A673 (cell line): ENCODE measurements at regions not wholly inside any gene's neighbourhood (a gene's known extent, or its start where the extent isn't known, plus 50 kb on each side); places are given as distances from the start of the nearest gene placed in this dataset.
A peak's percentile ranks its signal among the peaks of the same experiment; 100 is the strongest.

ENCODE experiments used
- BruUV-seq: library from RNA; stranded (reverse); fragments of 400-500 nt; replicated peaks from 2 replicates; lab custom pipeline; 2021; lab: Mats Ljungman, UMichigan
- CTCF ChIA-PET: fragments of 300-600 bp; sonication (Branson Sonifier 250); formaldehyde crosslinking; loops from one replicate; lab custom pipeline; 2022; ENCODE audit warnings: antibody characterized with exemption; lab: Charles Lee
- POLR2A ChIA-PET: fragments of 300-600 bp; sonication (Branson Sonifier 250); formaldehyde crosslinking; loops from one replicate; lab custom pipeline; 2022; ENCODE audit warnings: antibody characterized with exemption; ENCODE audit not compliant: low non-redundant PET; lab: Charles Lee
- DNase-seq: peaks from one replicate; pipeline ENCODE4 v3.0.0-alpha.2; 2015; ENCODE audit warnings: low spot score
- H3K27ac ChIP-seq: fragments of 200-600 bp; sonication (generic); 2 replicates; pipeline ENCODE4 v1.5.1; 2016; ENCODE audit warnings: mixed run types, low read depth, mild to moderate bottlenecking, mixed read lengths, antibody characterized with exemption, low read length; ENCODE audit not compliant: poor library complexity, severe bottlenecking
- H3K27me3 ChIP-seq: fragments of 200-600 bp; sonication (generic); replicated peaks from 2 replicates; pipeline ENCODE4 v1.6.1; 2017; ENCODE audit warnings: mixed run types, low read depth, mild to moderate bottlenecking, mixed read lengths, antibody characterized with exemption, low read length; ENCODE audit not compliant: insufficient read depth, poor library complexity
- H3K36me3 ChIP-seq: fragments of 200-600 bp; sonication (generic); 2 replicates; pipeline ENCODE4 v1.6.1; 2016; ENCODE audit warnings: mixed run types, mild to moderate bottlenecking, mixed read lengths, antibody characterized with exemption, low read length; ENCODE audit not compliant: insufficient read depth, poor library complexity, severe bottlenecking
- H3K4me1 ChIP-seq: fragments of 200-600 bp; sonication (generic); 2 replicates; pipeline ENCODE4 v1.6.1; 2017; ENCODE audit warnings: mixed run types, mild to moderate bottlenecking, mixed read lengths, antibody characterized with exemption, low read length; ENCODE audit not compliant: insufficient read depth, poor library complexity, severe bottlenecking
- H3K4me3 ChIP-seq: fragments of 200-600 bp; sonication (generic); 2 replicates; pipeline ENCODE4 v1.5.1; 2016; ENCODE audit warnings: low read depth, mixed run types, mild to moderate bottlenecking, mixed read lengths, low read length; ENCODE audit not compliant: poor library complexity, severe bottlenecking
- H3K9me3 ChIP-seq: fragments of 200-600 bp; sonication (generic); 2 replicates; pipeline ENCODE4 v1.6.1; 2016; ENCODE audit warnings: mixed run types, low read depth, mild to moderate bottlenecking, mixed read lengths, antibody characterized with exemption, low read length; ENCODE audit not compliant: poor library complexity, severe bottlenecking
- CTCF ChIP-seq: fragments of 300-800, 200-600 bp; sonication (generic); conservative IDR thresholded peaks from 2 replicates; pipeline ENCODE4 v1.5.1; 2017; ENCODE audit warnings: low read depth, mild to moderate bottlenecking, antibody characterized with exemption, low read length, moderate library complexity, mixed read lengths
- EZH2 ChIP-seq: fragments of 200-600 bp; sonication (generic); IDR thresholded peaks from 2 replicates; pipeline ENCODE4 v1.6.1; 2017; ENCODE audit warnings: borderline replicate concordance, low read depth, mild to moderate bottlenecking, mixed read lengths, antibody characterized with exemption, low read length; ENCODE audit not compliant: poor library complexity, severe bottlenecking
- intact Hi-C: fragments of 100-400 bp; cut with micrococcal nuclease; formaldehyde crosslinking; loops from one replicate; pipeline ENCODE4 v1.10.0; 2022; ENCODE audit not compliant: unreplicated experiment

GRCh38 chr7:84261509-84261908 is 66.9 kb upstream of the SEMA3A start:
- no TSS peak for BruUV-seq
- ChIA-PET POLR2A (no interaction called here), CTCF (no interaction called here)
- TF ChIP-seq EZH2 (no peak), CTCF (no peak)
- Histone ChIP-seq H3K9me3 (no peaks in the 10 kb centered on the region), H3K36me3 (no peaks in the 10 kb centered on the region), H3K4me3 (no peak overlapping the region), H3K4me1 (peaks cover 12% of the 10 kb centered on the region), H3K27me3 (no peaks in the 10 kb centered on the region), H3K27ac (no peak overlapping the region)
- intact Hi-C loops: no loop called here
- no peak for DNase-seq

GRCh38 chr7:84258628-84259027 is 64.0 kb upstream of the SEMA3A start:
- ChIA-PET POLR2A (no interaction called here), CTCF (no interaction called here)
- H3K4me3 ChIP-seq: no peak overlapping the region
- no peaks in the 10 kb centered on the region for H3K27me3 ChIP-seq
- no TSS peak for BruUV-seq
- no peak for DNase-seq
- intact Hi-C loops: no loop called here
- no peak for TF ChIP-seq EZH2
- no peaks in the 10 kb centered on the region for H3K36me3 ChIP-seq
- no peaks in the 10 kb centered on the region for H3K9me3 ChIP-seq
- H3K4me1 ChIP-seq: peaks cover 17% of the 10 kb centered on the region
- no peak overlapping the region for H3K27ac ChIP-seq

DNA sequence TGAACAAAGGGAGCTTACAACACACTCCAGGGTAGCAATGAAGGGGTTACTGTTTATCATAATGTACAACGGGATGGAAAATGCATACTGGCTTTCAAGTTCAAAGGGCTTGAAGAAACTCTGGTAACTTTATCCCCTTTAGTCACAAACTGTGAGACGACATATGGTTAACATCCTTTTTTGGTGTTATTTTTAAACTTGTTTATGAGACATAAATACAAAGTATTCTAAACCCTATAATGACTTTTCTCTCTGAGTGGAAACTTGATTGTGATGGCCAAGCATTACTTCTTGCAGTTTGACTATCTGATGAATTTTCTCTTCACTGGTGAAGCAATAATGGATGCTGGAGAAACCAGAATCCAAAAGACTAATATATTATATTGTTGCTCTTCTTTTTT is 62.0 kb upstream of the SEMA3A start:
- peaks cover 23% of the 10 kb centered on the region for H3K4me1 ChIP-seq
- no peaks in the 10 kb centered on the region for H3K36me3 ChIP-seq
- no peak overlapping the region for H3K27ac ChIP-seq
- intact Hi-C loops: no loop called here
- H3K27me3 ChIP-seq: no peaks in the 10 kb centered on the region
- no peak overlapping the region for H3K4me3 ChIP-seq
- BruUV-seq: no TSS peak
- CTCF ChIA-PET: no interaction called here
- TF ChIP-seq CTCF: no peak
- no peak for TF ChIP-seq EZH2
- no peak for DNase-seq
- POLR2A ChIA-PET: interaction anchor here (0.6 kb wide), 1 partner anchor 187 kb away, joined by 3 read pairs; no protein-coding TSS in a partner anchor
- no peaks in the 10 kb centered on the region for H3K9me3 ChIP-seq

GRCh38 chr7:84251277-84251781 is 56.7 kb upstream of the SEMA3A start:
- Histone ChIP-seq H3K27ac (no peak overlapping the region), H3K9me3 (no peaks in the 10 kb centered on the region), H3K27me3 (no peaks in the 10 kb centered on the region), H3K36me3 (no peaks in the 10 kb centered on the region), H3K4me3 (no peak overlapping the region), H3K4me1 (peaks cover 30% of the 10 kb centered on the region)
- intact Hi-C loops: no loop called here
- TF ChIP-seq EZH2 (no peak), CTCF (no peak)
- POLR2A ChIA-PET: interaction anchor here (0.6 kb wide), 1 partner anchor 1410 kb away, joined by 5 read pairs; no protein-coding TSS in a partner anchor
- no TSS peak for BruUV-seq
- CTCF ChIA-PET: interaction anchor here (0.6 kb wide), 1 partner anchor 57 kb away, joined by 3 read pairs; no protein-coding TSS in a partner anchor
- peak; percentile 74 for DNase-seq
